ENCODE measurements at regions not wholly inside any gene's neighbourhood (a gene's known extent, or its start where the extent isn't known, plus 50 kb on each side); places are given as distances from the start of the nearest gene placed in this dataset.

DNA sequence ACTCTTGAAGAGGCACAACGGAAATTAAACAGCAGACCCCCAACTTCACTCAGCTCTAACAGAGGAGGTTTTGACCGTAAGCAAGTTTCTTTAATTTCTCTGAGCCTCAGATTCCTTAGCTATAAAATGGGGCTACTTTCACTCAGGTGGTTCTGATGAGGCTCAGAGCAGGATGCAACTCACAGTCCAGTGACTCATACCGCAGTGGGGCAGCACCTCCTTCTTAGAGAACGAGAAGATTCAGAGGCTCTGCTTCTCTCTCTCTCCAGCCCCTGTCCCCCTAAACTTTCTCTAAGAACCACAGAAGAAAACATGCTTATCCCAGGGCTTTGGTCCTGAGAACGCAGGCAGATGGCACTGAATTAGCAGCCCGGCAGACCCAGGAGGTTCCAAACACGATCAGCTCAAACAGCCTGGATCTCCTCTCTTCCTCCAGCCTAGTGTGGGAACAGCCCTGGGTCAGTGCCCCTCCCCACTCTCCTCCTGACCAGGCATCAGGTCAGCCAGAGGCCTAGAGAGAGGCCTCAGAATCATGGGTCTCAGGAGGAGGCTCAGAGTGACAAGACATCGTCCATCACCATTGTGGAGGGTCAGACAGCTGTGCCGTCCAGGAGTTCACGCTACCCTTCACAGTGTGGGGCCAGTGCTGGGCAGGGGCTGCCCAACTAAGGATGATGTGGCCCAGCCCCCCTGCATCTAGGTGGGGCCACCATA, 433.0 kb downstream of the PTPRU start:
- TF ChIP-seq POLR2A (IDR thresholded peaks at IDR 0.05; ENCODE audit: low read depth, low read length) (no peak), POLR2AphosphoS5 (IDR thresholded peaks at IDR 0.05; ENCODE audit: low read depth, low read length) (no peak), TAF1 (IDR thresholded peaks at IDR 0.05; ENCODE audit: borderline replicate concordance, low read depth, low read length) (no peak)
